ENCODE measurements at regions not wholly inside any gene's neighbourhood (a gene's known extent, or its start where the extent isn't known, plus 50 kb on each side); places are given as distances from the start of the nearest gene placed in this dataset.

DNA sequence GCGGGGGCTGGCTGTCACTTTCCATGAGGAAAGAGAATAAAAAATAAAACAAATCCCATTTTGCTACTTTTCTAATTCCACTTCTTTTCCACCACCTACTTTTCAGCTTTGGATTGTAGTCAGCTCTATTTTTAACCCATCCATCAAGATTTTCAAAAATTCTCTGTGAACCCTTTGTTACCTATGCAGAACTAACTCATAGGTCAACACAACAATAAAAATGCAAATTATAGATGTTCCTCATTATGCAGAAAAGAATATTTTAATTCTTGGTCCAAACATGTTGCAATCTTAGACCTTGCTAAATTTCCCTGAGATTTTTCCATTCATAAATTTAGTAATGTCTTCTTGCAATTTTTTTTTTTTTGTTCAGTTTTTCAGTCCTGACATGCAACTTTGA is 454.5 kb downstream of the ADAMTS20 start:
- ATAC-seq = no peak
- ChIA-PET POLR2A (ENCODE audit: unreplicated experiment) (no interaction called here), CTCF (no interaction called here)
- DNase-seq = no peak
- H3K4me1 ChIP-seq (ENCODE audit: insufficient read depth, low read length) = peaks cover 14% of the 10 kb centered on the region; the same call in 1 of the 2 replicates
- no peaks in the 10 kb centered on the region for H4K20me1 ChIP-seq (ENCODE audit: low read length)
- no peaks in the 10 kb centered on the region for H3K9me3 ChIP-seq (ENCODE audit: low read length)
- no peak overlapping the region for H3K4me3 ChIP-seq (ENCODE audit: low read length)
- H3F3A ChIP-seq (ENCODE audit: low read length, unreplicated experiment) = no peaks in the 10 kb centered on the region
- intact Hi-C loops (cut with micrococcal nuclease) = no loop called here
- no peak overlapping the region for H3K9ac ChIP-seq (ENCODE audit: low read length)
- BruUV-seq (replicated peaks) = no TSS peak
- TF ChIP-seq EZH2phosphoT487 (IDR thresholded peaks at IDR 0.05; ENCODE audit: borderline replicate concordance, low read length) = no peak
- TF ChIP-seq, protein P1, sequence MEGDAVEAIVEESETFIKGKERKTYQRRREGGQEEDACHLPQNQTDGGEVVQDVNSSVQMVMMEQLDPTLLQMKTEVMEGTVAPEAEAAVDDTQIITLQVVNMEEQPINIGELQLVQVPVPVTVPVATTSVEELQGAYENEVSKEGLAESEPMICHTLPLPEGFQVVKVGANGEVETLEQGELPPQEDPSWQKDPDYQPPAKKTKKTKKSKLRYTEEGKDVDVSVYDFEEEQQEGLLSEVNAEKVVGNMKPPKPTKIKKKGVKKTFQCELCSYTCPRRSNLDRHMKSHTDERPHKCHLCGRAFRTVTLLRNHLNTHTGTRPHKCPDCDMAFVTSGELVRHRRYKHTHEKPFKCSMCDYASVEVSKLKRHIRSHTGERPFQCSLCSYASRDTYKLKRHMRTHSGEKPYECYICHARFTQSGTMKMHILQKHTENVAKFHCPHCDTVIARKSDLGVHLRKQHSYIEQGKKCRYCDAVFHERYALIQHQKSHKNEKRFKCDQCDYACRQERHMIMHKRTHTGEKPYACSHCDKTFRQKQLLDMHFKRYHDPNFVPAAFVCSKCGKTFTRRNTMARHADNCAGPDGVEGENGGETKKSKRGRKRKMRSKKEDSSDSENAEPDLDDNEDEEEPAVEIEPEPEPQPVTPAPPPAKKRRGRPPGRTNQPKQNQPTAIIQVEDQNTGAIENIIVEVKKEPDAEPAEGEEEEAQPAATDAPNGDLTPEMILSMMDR (conservative IDR thresholded peaks at IDR 0.05; ENCODE audit: low read depth, low read length) = no peak
- no peaks in the 10 kb centered on the region for H3K9me2 ChIP-seq (replicated peaks; ENCODE audit: low read length)
- no peaks in the 10 kb centered on the region for H3K36me3 ChIP-seq (ENCODE audit: low read depth, low read length)
- H3K4me2 ChIP-seq (ENCODE audit: low read length) = no peak overlapping the region
- H2AFZ ChIP-seq (ENCODE audit: low read length) = no peak overlapping the region
- no peaks in the 10 kb centered on the region for H3K27me3 ChIP-seq (ENCODE audit: low read length)
- H3K79me2 ChIP-seq (ENCODE audit: low read length) = no peaks in the 10 kb centered on the region
- H3K27ac ChIP-seq (ENCODE audit: low read length) = no peak overlapping the region

DNA sequence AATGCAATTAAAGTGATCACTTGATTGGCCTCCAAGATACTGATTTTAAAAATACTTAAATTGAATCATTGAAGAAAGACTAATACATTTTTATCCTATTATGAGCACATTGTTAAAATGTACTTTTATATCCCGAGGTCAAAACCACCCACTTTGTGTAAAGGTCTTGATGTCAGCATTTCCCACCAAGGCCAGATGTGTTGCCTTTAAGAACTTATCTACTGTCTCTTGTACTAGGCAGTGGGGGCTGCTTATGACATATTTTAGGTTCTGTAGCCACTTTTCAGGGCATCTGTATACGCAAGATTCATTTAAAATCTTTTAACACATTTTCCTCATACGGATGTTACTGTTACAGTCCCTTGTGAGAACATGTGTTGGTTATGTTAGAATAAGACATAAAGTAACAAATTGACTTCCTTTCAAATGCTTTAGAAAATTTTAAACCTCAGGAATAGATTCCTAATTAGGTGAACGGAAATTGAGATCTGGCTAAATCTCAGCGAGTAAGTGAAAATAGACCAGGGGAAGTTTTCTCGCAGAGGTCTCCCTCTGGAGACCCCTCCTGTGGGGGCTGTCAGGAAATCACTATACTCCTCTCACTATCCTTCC is 456.2 kb downstream of the ADAMTS20 start:
- Histone ChIP-seq H3K36me3 (ENCODE audit: low read depth, low read length) (no peaks in the 10 kb centered on the region), H4K20me1 (ENCODE audit: low read length) (no peaks in the 10 kb centered on the region), H3K4me1 (ENCODE audit: insufficient read depth, low read length) (peaks cover 14% of the 10 kb centered on the region; the same call in 1 of the 2 replicates), H2AFZ (ENCODE audit: low read length) (no peak overlapping the region), H3K27me3 (ENCODE audit: low read length) (no peaks in the 10 kb centered on the region), H3K27ac (ENCODE audit: low read length) (no peak overlapping the region), H3K4me2 (ENCODE audit: low read length) (no peak overlapping the region), H3K4me3 (ENCODE audit: low read length) (no peak overlapping the region), H3K9ac (ENCODE audit: low read length) (no peak overlapping the region), H3K9me3 (ENCODE audit: low read length) (no peaks in the 10 kb centered on the region), H3K79me2 (ENCODE audit: low read length) (no peaks in the 10 kb centered on the region), H3K9me2 (replicated peaks; ENCODE audit: low read length) (no peaks in the 10 kb centered on the region), H3F3A (ENCODE audit: low read length, unreplicated experiment) (no peaks in the 10 kb centered on the region)
- ChIA-PET POLR2A (ENCODE audit: unreplicated experiment) (no interaction called here), CTCF (no interaction called here)
- ATAC-seq (no peak), DNase-seq (no peak)
- no TSS peak for BruUV-seq (replicated peaks)
- TF ChIP-seq EZH2phosphoT487 (IDR thresholded peaks at IDR 0.05; ENCODE audit: borderline replicate concordance, low read length) = no peak
- TF ChIP-seq, protein P1 (conservative IDR thresholded peaks at IDR 0.05; ENCODE audit: low read depth, low read length) = no peak
- TF ChIP-seq EZH2 (IDR thresholded peaks at IDR 0.05; ENCODE audit: low read length, unreplicated experiment) = no peak
- intact Hi-C loops (cut with micrococcal nuclease) = no loop called here

DNA sequence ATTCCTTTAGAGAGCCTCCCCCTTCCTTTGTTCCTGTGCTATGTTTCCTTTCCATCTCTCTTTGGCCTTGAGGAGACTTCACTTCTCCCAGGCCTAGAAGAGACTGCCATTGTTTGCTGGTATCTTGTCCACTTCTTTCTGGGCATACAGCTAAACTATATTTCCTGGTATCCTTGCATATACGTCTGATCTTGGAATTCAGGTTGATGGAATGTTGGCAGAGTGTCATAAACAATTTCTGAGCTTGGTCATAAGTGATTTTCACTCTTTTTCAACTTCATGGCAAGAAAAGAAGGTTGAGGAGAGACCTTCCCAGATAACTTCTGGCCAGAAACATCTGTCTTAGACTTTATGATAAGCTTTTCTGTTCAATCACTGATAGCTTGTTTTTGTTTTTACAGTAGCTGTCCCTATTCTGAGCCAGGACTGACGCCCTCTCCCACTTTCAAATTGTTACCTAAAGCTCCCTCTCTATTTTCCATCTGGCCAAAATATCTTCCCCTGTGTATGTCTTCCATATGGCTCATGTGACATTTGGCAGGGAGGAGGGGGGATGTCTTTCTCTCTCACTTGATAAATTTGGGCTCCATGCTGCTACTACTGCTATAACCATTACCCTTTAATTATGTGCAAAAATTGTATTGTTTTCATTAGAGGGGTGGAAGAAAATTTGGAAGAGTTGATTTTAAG is 457.0 kb downstream of the ADAMTS20 start:
- ChIA-PET POLR2A (ENCODE audit: unreplicated experiment) (no interaction called here), CTCF (no interaction called here)
- no peak overlapping the region for H3K9ac ChIP-seq (ENCODE audit: low read length)
- no peak overlapping the region for H3K27ac ChIP-seq (ENCODE audit: low read length)
- H2AFZ ChIP-seq (ENCODE audit: low read length) = 0 out of 2 replicates have a peak overlapping the region, but pooled peaks have one; percentile 31
- intact Hi-C loops (cut with micrococcal nuclease) = no loop called here
- peaks cover 14% of the 10 kb centered on the region; the same call in 1 of the 2 replicates for H3K4me1 ChIP-seq (ENCODE audit: insufficient read depth, low read length)
- H4K20me1 ChIP-seq (ENCODE audit: low read length) = no peaks in the 10 kb centered on the region
- H3K4me3 ChIP-seq (ENCODE audit: low read length) = no peak overlapping the region
- H3K36me3 ChIP-seq (ENCODE audit: low read depth, low read length) = no peaks in the 10 kb centered on the region
- no peaks in the 10 kb centered on the region for H3K79me2 ChIP-seq (ENCODE audit: low read length)
- BruUV-seq (replicated peaks) = no TSS peak
- H3K4me2 ChIP-seq (ENCODE audit: low read length) = no peak overlapping the region
- H3F3A ChIP-seq (ENCODE audit: low read length, unreplicated experiment) = no peaks in the 10 kb centered on the region
- H3K9me3 ChIP-seq (ENCODE audit: low read length) = no peaks in the 10 kb centered on the region
- ATAC-seq (no peak), DNase-seq (no peak)
- TF ChIP-seq, protein P1 (conservative IDR thresholded peaks at IDR 0.05; ENCODE audit: low read depth, low read length) = no peak
- TF ChIP-seq EZH2phosphoT487 (IDR thresholded peaks at IDR 0.05; ENCODE audit: borderline replicate concordance, low read length) (no peak), EZH2 (IDR thresholded peaks at IDR 0.05; ENCODE audit: low read length, unreplicated experiment) (no peak)
- H3K27me3 ChIP-seq (ENCODE audit: low read length) = no peaks in the 10 kb centered on the region
- H3K9me2 ChIP-seq (replicated peaks; ENCODE audit: low read length) = no peaks in the 10 kb centered on the region

All from PC-3 (cell line).